ENCODE measurements at regions not wholly inside any gene's neighbourhood (a gene's known extent, or its start where the extent isn't known, plus 50 kb on each side); places are given as distances from the start of the nearest gene placed in this dataset.

DNA sequence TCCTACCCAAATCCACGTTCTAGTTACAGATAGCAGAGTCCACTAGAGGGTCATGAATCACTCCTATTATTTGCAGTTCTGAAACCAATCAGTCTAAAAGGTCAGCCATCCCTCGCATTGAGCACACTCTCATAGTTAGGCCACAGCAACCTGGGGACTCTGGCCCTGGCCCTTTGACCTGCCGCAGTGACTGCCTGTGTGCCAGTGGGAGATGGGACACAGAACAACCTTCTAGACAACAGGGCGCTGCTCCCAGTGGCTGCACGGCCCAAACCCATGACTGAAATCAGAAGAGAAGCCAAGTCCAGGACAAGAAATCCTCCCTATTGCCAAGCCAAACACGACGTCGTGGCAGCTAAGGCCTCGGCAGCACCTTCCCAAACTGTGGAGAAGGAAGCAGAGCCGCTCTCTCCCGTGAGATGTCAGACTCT is 158.5 kb downstream of the HERPUD2 start:
- intact Hi-C loops (cut with DNase I), result loop anchor here in 1 of 2 donors (10.0 kb wide), 1 partner anchor 352 kb away; no protein-coding TSS in a partner anchor
- Histone ChIP-seq H3K4me1 (peaks cover 0 to 8% of the 10 kb centered on the region in 2 donors), H3K27me3 (peaks cover 0 to 21% of the 10 kb centered on the region in 2 donors), H3K4me3 (no peak overlapping the region), H3K27ac (no peak overlapping the region), H3K36me3 (no peaks in the 10 kb centered on the region), H3K9me3 (no peaks in the 10 kb centered on the region)
- DNase-seq (no peak), ATAC-seq (no peak)
- TF ChIP-seq, protein P1, sequence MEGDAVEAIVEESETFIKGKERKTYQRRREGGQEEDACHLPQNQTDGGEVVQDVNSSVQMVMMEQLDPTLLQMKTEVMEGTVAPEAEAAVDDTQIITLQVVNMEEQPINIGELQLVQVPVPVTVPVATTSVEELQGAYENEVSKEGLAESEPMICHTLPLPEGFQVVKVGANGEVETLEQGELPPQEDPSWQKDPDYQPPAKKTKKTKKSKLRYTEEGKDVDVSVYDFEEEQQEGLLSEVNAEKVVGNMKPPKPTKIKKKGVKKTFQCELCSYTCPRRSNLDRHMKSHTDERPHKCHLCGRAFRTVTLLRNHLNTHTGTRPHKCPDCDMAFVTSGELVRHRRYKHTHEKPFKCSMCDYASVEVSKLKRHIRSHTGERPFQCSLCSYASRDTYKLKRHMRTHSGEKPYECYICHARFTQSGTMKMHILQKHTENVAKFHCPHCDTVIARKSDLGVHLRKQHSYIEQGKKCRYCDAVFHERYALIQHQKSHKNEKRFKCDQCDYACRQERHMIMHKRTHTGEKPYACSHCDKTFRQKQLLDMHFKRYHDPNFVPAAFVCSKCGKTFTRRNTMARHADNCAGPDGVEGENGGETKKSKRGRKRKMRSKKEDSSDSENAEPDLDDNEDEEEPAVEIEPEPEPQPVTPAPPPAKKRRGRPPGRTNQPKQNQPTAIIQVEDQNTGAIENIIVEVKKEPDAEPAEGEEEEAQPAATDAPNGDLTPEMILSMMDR (IDR thresholded peaks at IDR 0.05), result no peak

- DNase-seq (no peak), ATAC-seq (no peak)
- H3K36me3 ChIP-seq, result no peaks in the 10 kb centered on the region
- H3K4me1 ChIP-seq, result peaks cover 0 to 8% of the 10 kb centered on the region in 2 donors
- H3K27ac ChIP-seq, result no peak overlapping the region
- peaks cover 0 to 21% of the 10 kb centered on the region in 2 donors for H3K27me3 ChIP-seq
- TF ChIP-seq, protein P1 (IDR thresholded peaks at IDR 0.05), result no peak
- no peaks in the 10 kb centered on the region for H3K9me3 ChIP-seq
- intact Hi-C loops (cut with DNase I), result loop anchor here in 1 of 2 donors (10.0 kb wide), 1 partner anchor 349 kb away; no protein-coding TSS in a partner anchor
- no peak overlapping the region for H3K4me3 ChIP-seq
These were observed 161.0 kb downstream of the HERPUD2 start for GRCh38 chr7:35533902-35534301.

DNA sequence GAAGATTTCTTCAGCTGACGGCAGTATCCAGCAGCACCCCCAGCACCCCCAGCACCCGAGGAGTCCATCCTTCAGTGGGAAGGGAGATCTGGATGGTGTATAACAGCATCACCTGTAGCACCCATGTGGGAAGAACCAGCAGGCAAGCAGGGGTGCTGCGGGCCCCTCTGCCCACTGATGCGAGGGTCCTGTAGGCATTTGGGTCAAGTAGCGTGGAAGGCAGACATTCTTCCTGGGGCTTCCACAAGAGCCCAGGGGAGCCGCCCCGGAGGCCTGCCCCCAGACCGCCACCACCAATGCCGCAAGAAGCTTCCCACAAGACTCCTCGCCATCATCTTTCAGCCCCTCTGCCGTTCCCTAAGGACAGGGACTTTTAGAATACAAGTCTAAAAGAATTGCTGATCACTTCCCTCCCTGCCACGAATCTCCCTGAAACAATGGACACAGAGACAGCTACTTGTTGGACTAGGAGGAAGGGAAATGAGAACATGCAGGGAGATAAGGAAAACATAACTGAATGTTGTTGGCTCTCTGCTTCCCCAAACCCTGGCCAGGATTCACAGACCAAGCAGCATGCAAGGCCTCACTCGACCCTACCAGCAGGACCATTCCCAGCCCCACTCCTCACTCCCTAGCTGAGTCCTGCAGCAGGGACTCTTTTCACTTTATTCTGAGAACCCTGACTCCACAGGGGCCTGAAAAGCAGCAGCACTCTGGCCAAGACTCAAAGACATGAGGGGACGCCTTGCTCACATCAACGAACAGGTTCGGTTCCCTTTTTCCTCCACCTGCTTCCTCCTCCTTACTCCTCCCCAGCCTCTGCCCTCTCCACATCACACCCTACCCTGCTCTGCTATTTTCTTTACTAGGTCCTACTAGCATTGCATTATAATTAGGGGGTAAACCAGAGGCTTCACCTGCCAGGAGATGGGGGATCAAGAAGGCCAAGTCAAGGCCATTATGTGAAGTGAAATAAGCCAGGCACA is 164.5 kb downstream of the HERPUD2 start:
- intact Hi-C loops (cut with DNase I), result loop anchor here in 1 of 2 donors (10.0 kb wide), 1 partner anchor 346 kb away; no protein-coding TSS in a partner anchor
- TF ChIP-seq, protein P1 (IDR thresholded peaks at IDR 0.05), result no peak
- DNase-seq (no peak), ATAC-seq (no peak)
- Histone ChIP-seq H3K27me3 (peaks cover 0 to 20% of the 10 kb centered on the region in 2 donors), H3K36me3 (no peaks in the 10 kb centered on the region), H3K4me3 (no peak overlapping the region), H3K4me1 (no peaks in the 10 kb centered on the region), H3K27ac (no peak overlapping the region), H3K9me3 (no peaks in the 10 kb centered on the region)

- DNase-seq (no peak), ATAC-seq (no peak)
- TF ChIP-seq, protein P1 (IDR thresholded peaks at IDR 0.05), result no peak
- Histone ChIP-seq H3K36me3 (no peaks in the 10 kb centered on the region), H3K27ac (no peak overlapping the region), H3K9me3 (no peaks in the 10 kb centered on the region), H3K27me3 (peaks cover 0 to 20% of the 10 kb centered on the region in 2 donors), H3K4me1 (no peaks in the 10 kb centered on the region), H3K4me3 (no peak overlapping the region)
- intact Hi-C loops (cut with DNase I), result loop anchor here in 1 of 2 donors (10.0 kb wide), 1 partner anchor 345 kb away; no protein-coding TSS in a partner anchor
These were observed 165.2 kb downstream of the HERPUD2 start for GRCh38 chr7:35529713-35530112.

- intact Hi-C loops (cut with DNase I), result no loop called here
- no peak overlapping the region for H3K27ac ChIP-seq
- H3K4me3 ChIP-seq, result no peak overlapping the region
- peaks cover 0 to 20% of the 10 kb centered on the region in 2 donors for H3K27me3 ChIP-seq
- TF ChIP-seq, protein P1 (IDR thresholded peaks at IDR 0.05), result no peak
- ATAC-seq (no peak), DNase-seq (no peak)
- no peaks in the 10 kb centered on the region for H3K36me3 ChIP-seq
- no peaks in the 10 kb centered on the region for H3K4me1 ChIP-seq
- no peaks in the 10 kb centered on the region for H3K9me3 ChIP-seq
These were observed 166.5 kb downstream of the HERPUD2 start for GRCh38 chr7:35528381-35528977.
